HG02970 (cell line): ENCODE measurements at regions not wholly inside any gene's neighbourhood (a gene's known extent, or its start where the extent isn't known, plus 50 kb on each side); places are given as distances from the start of the nearest gene placed in this dataset.
"Not testable (repeated sequence)": the region's sequence is repeated elsewhere in the genome, so short reads cannot be mapped to it uniquely, and the experiment has no call there.

Experiments used
- ATAC-seq: cut with Tn5 transposase; IDR thresholded peaks from one replicate; pipeline ENCODE4 v1.9.1; 2021; ENCODE audit warnings: mild to moderate bottlenecking, moderate library complexity, moderate number of reproducible peaks; ENCODE audit not compliant: unreplicated experiment, low FRiP score

DNA sequence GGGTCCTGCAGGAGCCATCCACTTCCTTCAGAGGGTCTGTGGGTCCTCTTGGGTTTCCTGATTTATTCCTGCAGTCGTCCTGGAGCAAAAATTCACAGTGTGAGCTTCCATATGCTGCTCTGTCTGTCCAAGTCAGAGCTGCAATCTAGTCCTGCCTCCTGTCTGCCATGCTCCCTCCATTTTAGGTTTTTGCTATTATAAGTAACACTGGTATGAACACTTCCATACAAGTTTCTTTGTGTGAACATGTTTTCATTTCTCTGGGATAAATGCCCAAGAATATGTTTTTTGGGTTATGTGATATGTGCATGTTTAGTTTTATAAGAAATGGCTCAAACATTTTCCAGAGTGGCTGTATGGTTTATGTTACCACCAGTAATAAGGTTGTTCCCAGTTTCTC, 188.1 kb downstream of the ACTR3B start:
- no peak for ATAC-seq

DNA sequence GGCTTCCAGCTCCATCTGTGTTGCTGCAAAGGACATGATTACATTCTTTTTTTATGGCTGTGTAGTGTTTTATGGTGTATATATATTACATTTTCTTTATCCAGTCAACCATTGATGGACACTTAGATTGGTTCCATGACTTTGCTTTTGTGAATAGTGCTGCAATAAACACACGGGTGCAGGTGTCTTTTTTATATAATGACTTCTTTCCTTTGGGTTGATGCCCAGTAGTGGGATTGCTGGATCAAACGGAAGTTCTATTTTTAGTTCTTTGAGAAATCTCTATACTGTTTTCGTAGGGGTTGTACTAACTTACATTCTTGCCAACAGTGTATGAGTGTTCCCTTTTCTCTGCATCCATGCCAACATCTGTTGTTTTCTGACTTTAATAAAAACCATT, 189.7 kb downstream of the ACTR3B start:
- no peak for ATAC-seq

DNA sequence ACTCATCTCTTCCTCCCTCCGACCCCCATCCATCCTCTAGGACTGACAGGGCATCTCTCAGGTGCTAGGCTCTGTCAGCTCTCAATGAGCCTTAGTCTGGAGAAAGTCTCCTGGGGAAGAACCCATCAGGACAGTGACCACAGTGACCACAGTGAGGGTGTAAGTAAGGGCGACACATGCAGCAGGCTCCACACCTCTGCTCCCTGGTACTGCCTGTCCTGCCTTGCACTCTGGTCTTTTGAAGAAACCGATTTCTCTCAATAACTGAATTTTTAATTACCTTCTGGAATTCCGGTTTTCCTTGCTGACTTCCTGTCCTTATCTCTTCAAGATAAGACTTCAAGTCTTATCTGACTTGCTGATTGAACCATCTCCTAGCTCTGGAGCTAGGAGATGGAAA, 190.2 kb downstream of the ACTR3B start:
- ATAC-seq, result no peak

DNA sequence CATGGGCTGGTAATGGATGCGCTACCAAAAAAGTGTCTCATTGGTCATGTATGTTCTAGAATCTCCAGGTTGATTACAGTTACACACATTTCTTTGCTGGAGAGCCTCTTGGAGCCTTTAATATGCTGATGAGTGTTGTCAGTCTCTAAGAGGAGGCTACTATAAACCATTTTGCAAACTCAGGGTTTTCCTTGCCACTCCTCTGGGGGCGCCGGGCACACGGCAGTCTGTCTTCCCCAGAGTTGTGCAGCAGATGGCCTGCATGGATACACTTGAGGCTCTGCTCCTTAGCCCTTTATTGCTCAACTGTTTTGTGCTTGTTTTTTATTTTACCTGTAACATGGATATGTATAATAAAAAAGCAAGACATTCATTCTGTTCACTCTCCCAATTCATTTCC, 196.5 kb downstream of the ACTR3B start:
- no peak for ATAC-seq

DNA sequence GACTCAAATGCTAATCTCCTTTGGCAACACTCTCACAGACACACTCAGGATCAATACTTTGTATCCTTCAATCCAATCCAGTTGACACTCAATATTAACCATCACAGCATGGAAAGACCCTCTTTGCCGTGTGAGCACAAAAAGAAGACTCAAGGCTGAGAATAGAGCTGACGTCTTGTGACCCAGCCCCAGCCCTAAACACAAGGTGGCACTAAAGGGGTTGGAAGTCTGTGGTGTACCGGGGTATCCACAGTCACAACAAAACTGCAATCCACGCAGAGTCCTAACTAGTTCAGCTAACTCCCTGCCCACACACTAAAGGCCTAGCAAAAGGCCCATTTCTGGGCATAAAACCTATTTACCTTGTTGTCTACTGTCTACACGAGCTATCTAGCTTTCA, 200.1 kb downstream of the ACTR3B start:
- ATAC-seq, result no peak

DNA sequence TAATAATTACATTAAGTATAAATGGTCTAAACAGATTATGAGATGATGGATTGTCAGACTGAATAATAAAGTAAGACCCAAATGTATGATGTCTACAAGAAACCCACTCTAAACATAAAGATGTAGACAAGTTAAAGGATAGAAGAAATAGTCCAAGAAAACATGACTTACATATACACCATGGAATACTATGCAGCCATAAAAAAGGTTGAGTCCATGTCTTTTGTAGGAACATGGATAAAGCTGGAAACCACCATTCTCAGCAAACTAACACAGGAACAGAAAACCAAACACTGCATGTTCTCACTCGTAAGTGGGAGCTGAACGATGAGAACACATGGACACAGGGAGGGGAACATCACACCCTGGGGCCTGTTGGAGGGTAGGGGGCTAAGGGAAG, 202.2 kb downstream of the ACTR3B start:
- not testable (repeated sequence) for ATAC-seq

DNA sequence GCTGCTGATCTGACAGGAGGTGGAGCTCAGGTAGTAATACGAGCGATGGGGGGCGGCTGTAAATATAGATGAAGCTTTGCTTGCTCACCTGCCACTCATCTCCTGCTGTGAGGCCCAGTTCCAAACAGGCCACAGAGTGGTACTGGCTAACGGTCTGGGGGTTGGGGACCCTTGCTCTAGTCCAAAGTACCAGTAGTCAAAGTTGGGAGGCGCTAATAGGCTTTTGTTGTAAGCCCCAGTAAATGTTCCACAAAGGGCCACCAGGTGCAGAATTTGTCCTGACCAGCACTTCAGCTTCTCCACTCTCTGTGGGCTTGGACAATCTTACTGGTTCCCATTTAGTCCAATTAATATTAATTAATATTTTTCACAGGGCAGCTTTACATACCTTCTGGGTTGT, 206.6 kb downstream of the ACTR3B start:
- no peak for ATAC-seq

DNA sequence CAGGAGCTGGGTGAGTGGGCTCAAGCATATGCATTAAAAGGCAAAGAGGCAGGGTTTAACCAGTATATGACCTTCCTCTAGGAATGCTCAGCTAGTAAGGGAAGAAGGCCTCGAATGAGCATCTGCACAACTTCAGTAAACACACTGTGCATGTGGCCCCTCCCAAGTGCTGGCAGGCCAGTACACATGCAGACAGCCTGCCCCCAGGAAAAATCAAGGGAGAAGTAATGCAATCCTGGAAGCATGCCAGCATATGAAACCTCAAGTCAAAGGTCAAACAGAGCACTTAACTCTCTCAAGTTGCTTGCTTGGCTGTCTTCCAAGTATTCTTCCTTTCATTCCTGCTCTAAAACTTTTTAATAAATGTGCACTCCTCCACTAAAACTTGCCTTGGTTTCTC, 208.4 kb downstream of the ACTR3B start:
- no peak for ATAC-seq

DNA sequence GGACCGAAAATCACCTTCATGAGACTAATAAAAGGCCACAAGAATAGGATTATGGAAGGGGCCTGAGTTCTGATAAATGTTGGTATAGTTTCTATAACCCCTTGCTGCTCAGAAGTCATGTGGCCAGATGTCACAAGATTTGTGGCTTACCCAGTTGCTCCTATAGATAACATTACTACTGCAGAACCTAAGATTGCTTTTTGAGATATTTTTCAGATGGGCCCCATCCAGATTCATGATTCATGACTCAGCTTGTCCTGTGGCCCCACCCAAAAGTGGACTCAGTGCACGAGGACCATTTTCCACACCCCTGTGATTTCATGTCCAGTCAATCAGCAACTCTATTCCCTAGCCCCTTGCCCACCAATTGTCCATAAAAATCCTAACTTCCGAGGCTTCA, 209.0 kb downstream of the ACTR3B start:
- no peak for ATAC-seq

DNA sequence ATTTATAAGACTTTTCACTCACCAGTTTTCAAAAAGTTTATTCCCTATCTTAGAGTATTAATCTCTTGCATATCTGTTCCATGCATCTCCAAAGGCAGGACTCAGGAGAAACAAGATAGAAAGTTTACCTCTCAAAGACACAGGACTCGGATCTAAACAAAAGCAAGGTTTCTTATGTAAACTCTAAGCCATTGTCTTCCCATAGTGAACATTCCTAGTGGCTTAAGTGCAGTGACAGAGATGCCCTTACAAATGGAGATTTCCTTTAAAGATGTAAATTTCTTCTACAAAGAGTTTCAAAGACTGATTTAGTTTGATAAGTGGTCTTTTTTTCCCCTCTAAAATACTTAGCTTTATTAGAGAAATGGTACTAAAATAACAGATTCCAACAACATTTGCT, 209.8 kb downstream of the ACTR3B start:
- no peak for ATAC-seq

DNA sequence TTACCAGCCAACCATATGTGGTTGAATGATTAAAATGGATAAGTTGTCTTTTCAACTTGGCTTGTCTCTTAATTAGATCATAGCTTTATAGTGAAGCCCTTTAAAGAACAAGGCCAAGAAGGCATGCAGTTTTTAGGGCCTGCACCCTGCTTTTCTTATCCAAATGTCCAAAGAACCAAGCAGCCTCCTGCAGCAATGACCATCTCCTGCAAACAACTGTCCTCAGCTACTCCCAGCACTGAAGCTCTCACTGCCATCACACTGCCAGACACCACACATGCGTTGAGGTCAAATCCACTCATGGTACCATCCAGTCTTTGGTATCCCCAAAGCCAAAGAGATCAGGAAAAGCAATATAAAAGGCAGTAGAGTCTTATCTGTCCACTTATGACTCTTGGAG, 210.3 kb downstream of the ACTR3B start:
- ATAC-seq, result no peak

DNA sequence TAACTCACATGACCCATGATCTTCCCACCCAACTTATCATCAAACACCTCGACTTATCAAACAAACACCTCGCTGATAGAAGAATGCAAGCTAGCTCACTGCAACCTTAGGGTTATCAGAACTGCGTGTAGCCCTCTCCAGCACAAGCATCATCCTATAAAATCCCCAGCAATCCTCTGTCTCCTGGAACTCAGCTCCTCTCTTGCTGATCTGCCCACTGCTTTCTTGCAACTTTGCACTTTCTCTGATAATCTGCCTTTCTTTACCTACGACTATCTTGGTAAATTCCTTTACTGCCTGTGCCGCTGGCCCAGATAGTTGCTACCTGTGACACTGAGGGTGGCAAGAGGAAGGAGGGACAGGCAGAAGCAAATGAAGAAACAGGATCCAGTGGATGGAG, 210.9 kb downstream of the ACTR3B start:
- no peak for ATAC-seq

DNA sequence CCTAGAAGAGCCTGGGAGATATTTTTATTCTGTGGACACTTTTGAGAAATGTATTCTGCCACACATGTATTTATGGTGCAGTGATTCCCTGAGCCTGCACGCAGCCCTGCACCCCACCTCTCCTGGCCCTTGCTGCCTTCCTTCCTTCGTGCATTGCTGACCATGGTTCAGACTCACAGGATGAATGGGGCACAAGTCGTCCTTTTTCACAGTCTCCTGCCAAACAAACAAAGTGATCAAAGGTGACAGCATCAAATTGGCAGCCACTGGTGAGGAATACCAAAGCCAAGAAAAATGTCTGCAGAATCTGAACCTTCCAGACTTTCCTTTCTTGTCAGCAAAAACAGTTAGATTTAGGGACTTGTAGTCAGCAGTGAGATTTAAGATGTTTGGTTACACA, 215.0 kb downstream of the ACTR3B start:
- ATAC-seq, result no peak

DNA sequence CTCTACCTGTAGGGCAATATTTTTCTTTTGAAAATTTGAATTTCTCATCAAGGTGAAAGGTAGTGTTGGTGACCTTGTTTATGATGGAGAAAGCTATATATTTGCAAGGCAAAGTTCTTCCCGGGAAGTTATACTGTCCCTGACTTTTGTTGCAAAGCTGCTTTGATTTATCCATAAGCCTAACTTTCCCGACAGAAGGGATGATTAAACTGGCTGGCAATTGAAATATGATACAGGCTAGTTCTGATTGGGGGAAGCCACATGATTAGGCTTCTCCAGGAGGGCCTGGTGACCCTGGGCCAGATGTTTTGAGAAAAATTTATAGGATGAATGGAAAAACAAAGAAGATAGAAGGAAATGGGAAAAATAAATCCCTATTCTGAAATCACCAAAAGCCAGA, 215.5 kb downstream of the ACTR3B start:
- no peak for ATAC-seq

DNA sequence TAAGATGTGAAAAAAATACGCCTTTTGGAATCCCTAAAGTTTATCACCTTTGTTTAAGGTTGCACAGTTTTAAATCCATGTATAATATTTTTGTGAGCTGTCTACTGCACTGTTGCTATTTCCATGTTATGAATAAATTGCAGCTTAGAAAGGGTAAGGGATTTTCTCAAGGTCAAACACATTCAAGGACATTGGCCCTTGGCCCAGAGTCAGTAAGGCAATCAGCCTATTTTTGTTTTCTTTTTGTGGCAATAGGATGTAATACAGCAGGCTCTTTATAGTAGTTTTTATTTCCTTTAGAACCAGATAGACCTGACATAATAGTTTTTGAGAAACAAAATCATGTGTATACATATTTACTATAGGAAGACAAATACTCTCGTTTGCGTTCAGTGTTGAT, 219.8 kb downstream of the ACTR3B start:
- no peak for ATAC-seq

DNA sequence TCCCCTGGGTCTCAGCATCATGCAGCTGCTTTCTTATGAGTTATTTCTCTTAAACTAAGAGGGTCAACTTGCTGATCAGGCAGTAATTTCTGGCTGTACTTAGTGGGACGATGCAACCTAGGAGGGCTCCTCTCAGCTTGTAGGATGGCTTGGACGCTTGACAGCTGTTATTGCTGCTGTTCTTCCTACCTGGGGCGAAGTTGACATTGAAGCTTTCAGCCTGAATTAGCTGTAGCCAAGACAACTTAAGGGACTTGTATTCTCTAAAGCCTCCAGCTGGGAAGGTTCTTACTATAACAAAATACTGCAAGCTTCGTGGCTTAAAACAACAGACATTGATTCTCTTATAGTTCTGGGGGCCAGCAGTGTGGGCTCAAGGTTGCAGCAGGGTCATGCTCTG, 224.9 kb downstream of the ACTR3B start:
- no peak for ATAC-seq

DNA sequence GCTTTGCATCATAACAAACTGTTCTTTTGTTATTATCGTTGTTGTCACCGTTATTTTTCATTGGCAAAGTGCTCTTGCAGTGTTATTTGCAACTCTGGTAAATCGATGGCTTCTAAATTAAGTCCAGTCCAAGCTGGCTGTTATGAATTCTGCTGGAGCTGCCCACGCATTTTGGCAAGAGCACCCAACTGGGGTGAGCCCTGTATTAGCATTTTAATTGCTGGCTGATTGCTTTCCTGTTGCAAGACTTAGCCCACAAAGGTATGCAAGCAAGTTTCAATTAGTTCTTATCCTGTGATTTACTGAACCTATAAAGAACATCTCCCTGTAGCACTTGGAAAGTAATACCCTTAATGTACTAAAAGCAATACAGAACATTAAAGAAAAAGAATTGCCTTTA, 226.8 kb downstream of the ACTR3B start:
- ATAC-seq, result no peak

DNA sequence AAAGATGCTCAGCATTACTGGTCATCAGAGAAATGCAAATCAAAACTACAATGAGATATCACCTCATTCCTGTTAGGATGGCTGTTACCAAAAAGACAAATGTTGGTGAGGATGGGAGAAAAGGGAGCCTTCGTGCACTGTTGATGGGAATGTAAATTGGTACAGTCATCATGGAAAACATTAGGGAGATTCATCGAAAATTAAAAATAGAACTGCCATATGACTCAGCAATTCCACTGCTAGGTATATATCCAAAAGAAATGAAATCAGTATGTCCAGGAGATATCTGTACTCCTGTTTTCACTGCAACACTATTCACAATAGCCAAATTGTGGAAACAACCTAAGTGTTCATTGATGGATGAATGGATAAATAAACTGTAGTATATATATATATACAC, 228.1 kb downstream of the ACTR3B start:
- no peak for ATAC-seq

DNA sequence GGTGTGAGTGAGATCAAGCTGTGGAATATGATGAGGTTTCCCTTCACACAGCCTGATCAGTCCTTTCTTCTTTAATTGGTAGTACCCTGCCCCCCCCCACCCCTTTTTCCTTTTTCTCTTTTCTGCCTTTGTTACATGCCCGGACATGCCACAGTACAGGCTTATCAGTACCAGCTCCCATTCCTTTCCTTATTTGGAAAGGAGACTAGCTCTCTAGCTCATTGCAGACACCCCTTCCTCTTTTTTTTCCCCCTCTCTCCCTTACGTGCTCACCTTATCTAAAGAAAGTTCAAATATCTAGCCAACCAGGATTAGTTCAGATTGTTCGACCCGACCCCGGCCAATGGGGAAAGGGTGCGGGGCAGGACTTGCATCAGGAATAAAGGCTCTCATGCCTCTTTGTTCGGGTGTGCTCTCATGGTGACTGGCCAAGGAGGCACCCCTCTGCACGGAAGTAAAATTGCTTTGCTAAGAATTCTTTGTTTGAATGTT, 230.4 kb downstream of the ACTR3B start:
- ATAC-seq, result no peak

DNA sequence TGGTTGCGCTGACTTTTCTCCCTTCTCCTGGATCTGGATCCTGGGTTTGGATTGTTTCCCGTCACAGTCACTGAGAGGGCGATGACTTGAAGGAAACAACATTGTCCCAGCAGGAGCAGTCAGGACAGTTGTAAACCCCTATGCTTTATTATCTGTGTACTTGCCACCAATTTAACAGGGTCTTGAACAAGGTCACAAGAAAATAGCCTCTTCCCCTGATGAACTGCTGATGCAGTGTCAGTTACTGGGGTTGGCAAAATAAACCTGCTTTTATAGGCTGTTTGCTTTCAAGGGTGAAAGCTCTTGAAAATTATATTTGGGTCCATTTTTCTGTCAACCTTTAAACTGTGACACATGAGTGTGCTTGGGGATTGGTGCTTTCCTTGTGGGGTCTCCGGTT, 238.9 kb downstream of the ACTR3B start:
- ATAC-seq, result no peak

DNA sequence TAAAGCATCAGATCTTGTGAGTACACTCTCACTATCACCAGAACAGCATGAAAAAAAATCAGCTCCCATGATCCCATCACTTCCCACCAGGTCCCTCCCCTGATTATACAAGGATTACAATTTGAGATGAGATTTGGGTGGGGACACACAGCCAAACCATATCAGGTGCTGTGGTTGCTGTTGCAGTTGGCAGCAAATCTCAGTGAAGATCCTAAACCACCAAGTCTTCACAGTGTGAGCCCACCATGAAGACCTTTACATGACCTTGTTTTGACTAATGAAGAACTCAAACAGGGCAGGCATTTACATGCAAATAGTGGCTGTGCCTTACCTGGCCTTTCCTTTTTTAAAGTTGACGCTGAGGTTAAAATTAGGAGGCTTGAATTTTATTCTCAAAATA, 242.6 kb downstream of the ACTR3B start:
- no peak for ATAC-seq

DNA sequence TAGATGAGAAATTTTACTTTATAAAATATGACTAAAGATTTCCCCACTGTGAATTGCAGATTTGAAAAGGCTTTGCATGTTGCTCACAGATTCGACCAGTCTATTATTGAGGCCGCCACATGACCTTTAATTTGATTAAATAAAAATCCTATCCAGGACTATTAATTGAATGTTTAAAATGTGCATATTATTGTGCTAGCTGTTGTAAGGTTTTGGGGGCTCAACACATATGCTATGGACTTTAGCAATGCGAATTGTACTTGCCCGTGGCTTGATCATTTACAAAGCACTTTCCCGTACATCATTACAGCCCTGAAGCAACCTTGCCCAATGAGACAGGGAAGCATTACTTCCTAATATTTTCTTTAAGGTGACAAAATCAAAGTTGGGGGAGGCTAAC, 243.0 kb downstream of the ACTR3B start:
- no peak for ATAC-seq

DNA sequence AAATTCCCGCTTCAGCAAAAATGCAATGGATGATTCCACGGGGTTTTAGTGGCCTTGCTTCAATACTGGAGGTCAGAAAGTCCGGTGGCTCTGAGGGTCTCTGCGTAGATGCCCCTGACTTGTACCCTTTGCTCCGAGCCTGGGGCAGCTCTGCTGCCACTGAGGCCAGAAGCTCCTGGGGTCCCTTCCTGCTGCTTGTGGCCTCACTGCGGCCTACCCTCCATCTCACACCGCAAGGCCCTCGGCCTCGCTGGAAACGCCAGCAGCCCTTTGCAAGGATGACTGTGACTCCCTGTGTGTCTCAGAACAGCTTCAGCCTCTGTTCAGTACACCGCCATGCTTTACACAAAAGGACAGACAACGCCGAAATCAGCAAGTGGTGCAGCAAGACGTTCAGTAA, 244.8 kb downstream of the ACTR3B start:
- no peak for ATAC-seq
